Neuron (in vitro differentiated cells): ENCODE measurements at regions not wholly inside any gene's neighbourhood (a gene's known extent, or its start where the extent isn't known, plus 50 kb on each side); places are given as distances from the start of the nearest gene placed in this dataset.
A peak's percentile ranks its signal among the peaks of the same experiment; 100 is the strongest.
"Not testable (repeated sequence)": the region's sequence is repeated elsewhere in the genome, so short reads cannot be mapped to it uniquely, and the experiment has no call there.

Experiments used
- H2AFZ ChIP-seq: one replicate; pipeline ENCODE4 v1.6.1; 2013; ENCODE audit warnings: low read depth, mild to moderate bottlenecking, inconsistent platforms, low read length, moderate library complexity
- H3K27me3 ChIP-seq: one replicate; pipeline ENCODE4 v1.6.1; 2013; ENCODE audit warnings: low read length; ENCODE audit not compliant: insufficient read depth
- H3K36me3 ChIP-seq: one replicate; pipeline ENCODE4 v1.6.1; 2013; ENCODE audit warnings: low read length; ENCODE audit not compliant: insufficient read depth
- H3K4me1 ChIP-seq: one replicate; pipeline ENCODE4 v1.6.1; 2013; ENCODE audit warnings: low read length; ENCODE audit not compliant: insufficient read depth
- H3K4me3 ChIP-seq: 2 replicates; pipeline ENCODE4 v1.5.1; 2013; ENCODE audit warnings: mild to moderate bottlenecking, low read length, moderate library complexity
- H3K9me3 ChIP-seq: one replicate; pipeline ENCODE4 v1.6.1; 2013; ENCODE audit warnings: low read length

DNA sequence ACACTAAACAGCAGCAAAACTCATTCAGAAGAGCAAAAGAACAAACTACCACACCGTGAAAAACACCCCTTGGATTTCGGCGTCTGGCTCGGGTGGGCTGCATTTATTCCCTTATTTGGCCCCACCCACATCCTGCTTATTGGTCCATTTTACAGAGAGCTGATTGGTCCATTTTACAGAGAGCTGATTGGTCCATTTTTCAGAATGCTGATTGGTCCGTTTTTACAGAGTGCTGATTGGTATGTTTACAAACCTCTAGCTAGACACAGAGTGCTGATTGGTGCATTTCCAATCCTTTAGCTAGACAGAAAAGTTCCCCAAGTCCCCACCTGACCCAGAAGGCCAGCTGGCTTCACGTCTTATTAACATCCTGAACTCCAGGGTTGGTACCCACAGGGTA lies 286.6 kb upstream of the ASIC2 start:
- H3K4me3 ChIP-seq, H3K9me3 ChIP-seq, H2AFZ ChIP-seq, H3K36me3 ChIP-seq, H3K4me1 ChIP-seq, H3K27me3 ChIP-seq: not testable (repeated sequence)

DNA sequence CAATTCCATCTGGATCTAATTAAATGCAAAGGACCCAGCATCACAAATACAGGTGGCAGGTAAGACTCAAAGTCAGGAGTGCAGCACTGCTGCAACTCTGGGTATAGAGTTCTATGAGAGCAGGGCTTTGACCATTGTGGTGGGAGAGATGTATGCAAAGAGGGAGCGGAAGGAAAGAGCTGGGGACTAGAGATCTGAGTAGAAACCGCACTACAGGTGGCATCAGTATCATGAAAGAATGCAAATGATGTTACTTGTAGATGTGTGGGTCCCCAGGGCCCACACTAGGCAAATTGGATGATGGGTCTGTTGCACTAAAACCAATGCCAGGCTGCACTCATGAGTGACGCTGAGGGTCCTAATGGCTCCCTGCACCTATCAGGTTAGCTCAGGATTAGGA lies 287.1 kb upstream of the ASIC2 start:
- H3K4me1 ChIP-seq, result peaks cover 3% of the 10 kb centered on the region
- H2AFZ ChIP-seq, result no peak overlapping the region
- no peaks in the 10 kb centered on the region for H3K9me3 ChIP-seq
- H3K36me3 ChIP-seq, result no peaks in the 10 kb centered on the region
- no peaks in the 10 kb centered on the region for H3K27me3 ChIP-seq
- no peak overlapping the region for H3K4me3 ChIP-seq

DNA sequence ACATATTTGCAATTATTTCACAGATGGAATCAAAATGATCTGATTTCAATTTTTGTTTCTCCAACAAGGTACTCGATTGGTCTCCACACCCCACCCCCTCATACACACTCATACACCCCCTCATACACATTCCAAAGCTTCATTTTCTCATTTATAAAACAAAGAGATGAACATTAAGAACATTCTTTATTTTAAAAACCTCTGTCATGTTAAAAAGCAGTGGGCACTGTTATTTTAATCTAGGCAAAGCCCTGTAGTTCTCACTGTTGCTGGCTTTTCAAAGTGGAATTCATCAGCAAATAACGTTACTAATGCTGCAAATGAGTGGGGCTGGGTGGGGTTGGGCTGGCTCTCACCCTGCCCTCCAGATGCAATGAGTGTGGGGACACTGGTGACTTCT lies 289.6 kb upstream of the ASIC2 start:
- no peaks in the 10 kb centered on the region for H3K9me3 ChIP-seq
- H3K4me1 ChIP-seq, result peaks cover 3% of the 10 kb centered on the region
- no peaks in the 10 kb centered on the region for H3K27me3 ChIP-seq
- H2AFZ ChIP-seq, result no peak overlapping the region
- no peak overlapping the region for H3K4me3 ChIP-seq
- H3K36me3 ChIP-seq, result no peaks in the 10 kb centered on the region

DNA sequence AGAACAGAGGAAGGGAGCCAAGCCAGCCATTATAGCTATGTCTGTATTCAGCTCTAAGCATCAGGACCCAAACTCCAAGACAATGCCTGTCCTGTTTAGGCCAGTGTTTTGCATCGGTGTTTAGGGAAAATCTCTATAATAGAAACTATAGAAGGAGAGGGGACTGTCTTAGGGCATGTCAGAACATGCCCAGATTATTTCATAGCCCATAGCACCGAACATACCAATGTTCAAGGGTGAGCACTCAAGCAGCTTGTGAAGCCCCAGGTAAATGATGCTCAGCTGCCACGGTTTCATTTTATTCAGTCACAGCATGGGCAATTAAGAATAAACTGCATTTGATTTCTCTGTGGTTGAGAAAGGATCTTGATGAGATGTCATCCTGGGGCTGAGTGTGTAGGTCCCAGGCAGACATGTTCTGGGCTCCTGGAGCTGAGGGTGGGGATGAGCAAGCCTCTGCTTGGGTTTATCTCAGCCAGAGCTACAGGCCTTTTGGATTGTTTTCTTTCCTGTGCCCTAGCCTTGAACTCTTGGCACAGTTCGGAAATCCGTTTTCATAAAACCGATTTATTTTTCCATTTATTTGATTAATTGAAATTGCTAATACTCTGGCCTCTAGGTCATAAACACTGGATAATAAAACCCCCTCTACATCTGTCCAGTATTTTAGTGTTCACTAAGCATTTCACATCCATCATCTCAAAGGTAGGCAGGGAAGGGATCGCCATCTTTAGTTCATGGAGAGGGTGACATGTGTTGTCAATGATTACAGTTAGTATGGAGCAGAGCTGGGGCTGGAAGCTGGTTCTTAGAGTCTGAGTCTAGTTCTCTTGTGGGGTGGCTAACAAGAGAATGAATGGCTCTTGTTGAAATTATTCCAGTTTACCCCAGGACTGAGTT lies 290.7 kb upstream of the ASIC2 start:
- Histone ChIP-seq H3K27me3 (no peaks in the 10 kb centered on the region), H3K4me1 (peaks cover 3% of the 10 kb centered on the region), H3K4me3 (no peak overlapping the region), H2AFZ (peak overlapping the region; percentile 15), H3K36me3 (no peaks in the 10 kb centered on the region), H3K9me3 (no peaks in the 10 kb centered on the region)

DNA sequence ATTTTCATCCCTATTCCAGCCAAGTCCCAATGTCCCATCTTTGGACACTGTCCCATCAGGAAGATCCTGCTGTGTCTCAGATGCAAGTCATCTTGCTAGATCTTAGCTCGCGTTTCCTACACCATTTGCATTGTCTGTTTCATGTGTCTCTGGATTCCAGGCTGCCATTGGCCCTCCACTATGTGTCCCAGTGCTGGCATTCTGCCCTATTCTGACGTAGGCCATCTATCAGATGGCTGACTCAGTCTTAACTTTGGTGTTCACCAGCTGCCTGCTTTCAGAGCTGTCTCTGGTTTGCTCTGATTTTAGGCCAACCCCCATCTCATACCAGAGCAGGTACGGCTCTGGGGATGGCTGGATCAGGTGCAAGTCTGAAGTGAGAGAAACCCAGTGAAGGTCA lies 300.9 kb upstream of the ASIC2 start:
- no peak overlapping the region for H3K4me3 ChIP-seq
- no peaks in the 10 kb centered on the region for H3K27me3 ChIP-seq
- H2AFZ ChIP-seq, result no peak overlapping the region
- no peaks in the 10 kb centered on the region for H3K9me3 ChIP-seq
- H3K4me1 ChIP-seq, result no peaks in the 10 kb centered on the region
- no peaks in the 10 kb centered on the region for H3K36me3 ChIP-seq

- Histone ChIP-seq H3K27me3 (no peaks in the 10 kb centered on the region), H3K4me3 (no peak overlapping the region), H3K9me3 (no peaks in the 10 kb centered on the region), H3K36me3 (no peaks in the 10 kb centered on the region), H2AFZ (no peak overlapping the region), H3K4me1 (no peaks in the 10 kb centered on the region)
Observed at GRCh38 chr17:33595828-33596227, 302.7 kb upstream of the ASIC2 start.

DNA sequence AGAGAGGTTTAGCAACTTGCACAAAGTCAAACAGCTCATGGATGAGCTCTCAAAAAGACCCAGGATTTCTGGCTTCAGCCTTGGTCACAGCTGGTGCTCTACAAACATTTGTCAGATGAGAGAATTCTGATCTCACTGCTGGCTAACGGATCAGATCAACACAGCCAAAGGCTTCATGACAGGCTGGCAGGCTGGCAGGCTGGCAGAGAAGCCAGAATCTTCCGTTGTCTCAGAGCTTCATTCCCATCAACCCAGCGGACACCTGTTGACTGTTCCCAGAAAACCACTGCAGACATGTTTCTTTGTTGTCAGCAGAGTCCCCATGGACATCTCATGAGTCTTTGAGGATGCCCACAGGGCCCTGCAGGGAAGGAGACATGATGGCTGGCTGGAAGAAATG lies 303.8 kb upstream of the ASIC2 start:
- no peaks in the 10 kb centered on the region for H3K27me3 ChIP-seq
- no peaks in the 10 kb centered on the region for H3K9me3 ChIP-seq
- H3K4me3 ChIP-seq, result no peak overlapping the region
- H3K36me3 ChIP-seq, result no peaks in the 10 kb centered on the region
- H3K4me1 ChIP-seq, result no peaks in the 10 kb centered on the region
- no peak overlapping the region for H2AFZ ChIP-seq

- no peak overlapping the region for H3K4me3 ChIP-seq
- no peaks in the 10 kb centered on the region for H3K36me3 ChIP-seq
- H2AFZ ChIP-seq, result no peak overlapping the region
- no peaks in the 10 kb centered on the region for H3K9me3 ChIP-seq
- no peaks in the 10 kb centered on the region for H3K4me1 ChIP-seq
- no peaks in the 10 kb centered on the region for H3K27me3 ChIP-seq
Observed at GRCh38 chr17:33598797-33599196, 305.7 kb upstream of the ASIC2 start.

DNA sequence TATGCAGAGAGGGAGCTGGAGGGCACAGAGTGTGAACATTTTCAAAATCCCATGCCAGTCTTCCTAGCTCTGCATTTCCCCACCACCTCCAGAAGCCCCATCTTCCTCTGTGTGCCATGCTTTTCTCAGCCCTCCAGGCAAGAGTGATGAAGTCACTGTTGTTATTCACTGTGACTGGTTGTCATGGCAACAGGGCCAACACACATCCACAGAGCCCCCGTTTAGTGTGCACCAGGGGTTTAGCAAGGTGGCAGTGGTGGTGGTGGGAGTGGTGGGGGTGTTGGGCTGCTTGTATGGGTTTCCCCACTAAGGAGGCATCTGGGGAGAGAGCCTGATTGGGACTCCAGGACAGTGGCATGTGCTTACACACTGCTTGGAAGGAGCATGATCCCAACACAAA lies 309.9 kb upstream of the ASIC2 start:
- no peak overlapping the region for H2AFZ ChIP-seq
- H3K9me3 ChIP-seq, result no peaks in the 10 kb centered on the region
- H3K4me3 ChIP-seq, result no peak overlapping the region
- H3K36me3 ChIP-seq, result no peaks in the 10 kb centered on the region
- no peaks in the 10 kb centered on the region for H3K4me1 ChIP-seq
- H3K27me3 ChIP-seq, result no peaks in the 10 kb centered on the region

DNA sequence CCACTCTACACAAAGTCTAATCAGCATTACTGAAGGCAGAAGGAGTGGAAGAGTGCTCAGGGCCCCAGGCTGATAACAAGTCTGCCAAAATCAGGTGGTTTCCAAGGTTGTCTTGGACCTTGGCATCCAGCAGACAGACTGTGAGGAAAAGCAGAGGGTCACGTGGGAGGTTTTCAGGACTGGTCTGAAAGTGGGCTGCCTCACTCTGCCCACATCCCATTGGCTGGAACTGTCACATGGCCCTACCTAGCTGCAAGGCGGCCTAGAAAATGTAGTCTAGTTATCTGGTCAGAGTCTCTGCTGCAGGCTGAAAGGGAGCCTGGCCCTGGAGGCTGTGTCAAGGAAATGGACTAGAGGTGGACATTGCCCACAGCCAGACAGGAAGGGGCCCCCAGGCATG lies 310.7 kb upstream of the ASIC2 start:
- no peaks in the 10 kb centered on the region for H3K36me3 ChIP-seq
- H3K4me1 ChIP-seq, result no peaks in the 10 kb centered on the region
- H3K9me3 ChIP-seq, result no peaks in the 10 kb centered on the region
- H2AFZ ChIP-seq, result no peak overlapping the region
- H3K27me3 ChIP-seq, result no peaks in the 10 kb centered on the region
- H3K4me3 ChIP-seq, result no peak overlapping the region

GRCh38 chr17:33611532-33611931 lies 318.4 kb upstream of the ASIC2 start:
- Histone ChIP-seq H3K36me3 (no peaks in the 10 kb centered on the region), H3K4me3 (no peak overlapping the region), H2AFZ (no peak overlapping the region), H3K4me1 (no peaks in the 10 kb centered on the region), H3K9me3 (no peaks in the 10 kb centered on the region), H3K27me3 (no peaks in the 10 kb centered on the region)

DNA sequence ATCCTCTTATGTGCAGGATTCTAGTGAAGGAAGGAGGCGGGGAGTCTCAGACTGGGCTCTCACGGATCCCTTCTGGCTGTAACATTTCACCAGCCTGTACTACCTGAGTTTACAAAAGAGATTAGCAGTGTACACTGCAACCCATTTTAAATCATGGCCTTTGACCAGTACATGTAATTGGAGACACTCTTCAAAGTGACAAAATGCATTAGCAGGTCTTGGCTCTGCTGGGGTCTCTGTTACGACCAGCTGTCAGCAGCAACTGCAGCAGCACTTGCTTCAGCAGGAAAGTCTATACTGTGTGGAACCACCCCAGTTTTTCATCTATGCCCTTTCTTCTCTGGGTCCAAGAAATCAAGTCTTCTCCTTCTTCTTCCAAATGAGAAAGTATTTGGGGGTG lies 322.8 kb upstream of the ASIC2 start:
- Histone ChIP-seq H3K4me1 (no peaks in the 10 kb centered on the region), H3K36me3 (no peaks in the 10 kb centered on the region), H3K4me3 (no peak overlapping the region), H3K27me3 (no peaks in the 10 kb centered on the region), H2AFZ (no peak overlapping the region), H3K9me3 (no peaks in the 10 kb centered on the region)

DNA sequence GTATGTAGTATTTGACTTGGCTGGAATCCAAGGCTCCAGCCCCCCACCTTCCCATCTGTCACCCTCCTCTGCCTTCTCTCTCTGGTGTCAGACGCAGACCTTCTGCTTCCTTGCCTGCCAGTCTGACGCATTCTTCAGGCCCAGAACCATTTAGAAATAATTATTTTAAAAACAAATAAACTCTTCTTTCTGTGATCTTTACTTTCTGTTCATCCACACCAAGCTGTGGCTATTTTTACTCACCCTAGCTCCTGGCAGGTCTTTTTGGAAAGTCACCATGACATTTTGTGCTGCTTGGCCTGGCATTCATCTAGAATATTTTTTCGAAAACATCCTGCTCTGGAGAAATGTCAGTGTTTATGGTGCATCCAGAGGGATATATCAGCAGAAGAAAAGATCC lies 330.7 kb upstream of the ASIC2 start:
- no peak overlapping the region for H3K4me3 ChIP-seq
- no peaks in the 10 kb centered on the region for H3K4me1 ChIP-seq
- no peaks in the 10 kb centered on the region for H3K27me3 ChIP-seq

More for the DNA sequence above, 330.7 kb upstream of the ASIC2 start:
- Histone ChIP-seq H2AFZ (no peak overlapping the region), H3K36me3 (no peaks in the 10 kb centered on the region), H3K9me3 (no peaks in the 10 kb centered on the region)
